ENCODE measurements at regions not wholly inside any gene's neighbourhood (a gene's known extent, or its start where the extent isn't known, plus 50 kb on each side); places are given as distances from the start of the nearest gene placed in this dataset.

DNA sequence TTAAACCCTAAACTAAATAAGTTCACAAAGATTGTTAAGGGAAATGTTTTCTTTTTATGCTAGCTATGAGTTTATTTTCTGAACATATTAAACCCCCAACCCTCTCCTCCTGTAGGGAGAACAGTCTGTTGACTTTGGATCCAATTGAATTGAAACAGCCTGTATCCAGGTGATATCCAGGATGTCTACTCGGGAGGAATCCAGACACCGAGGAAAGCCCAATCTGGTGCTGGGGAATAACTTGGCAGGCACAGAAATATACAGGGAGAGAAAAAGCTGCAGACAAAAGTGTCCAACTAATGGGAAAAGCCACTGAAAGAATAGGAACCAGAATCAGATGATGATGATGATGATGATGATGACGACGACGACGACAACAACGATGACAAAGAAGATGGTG is 93.9 kb upstream of the API5 start:
- TF ChIP-seq, protein P1, sequence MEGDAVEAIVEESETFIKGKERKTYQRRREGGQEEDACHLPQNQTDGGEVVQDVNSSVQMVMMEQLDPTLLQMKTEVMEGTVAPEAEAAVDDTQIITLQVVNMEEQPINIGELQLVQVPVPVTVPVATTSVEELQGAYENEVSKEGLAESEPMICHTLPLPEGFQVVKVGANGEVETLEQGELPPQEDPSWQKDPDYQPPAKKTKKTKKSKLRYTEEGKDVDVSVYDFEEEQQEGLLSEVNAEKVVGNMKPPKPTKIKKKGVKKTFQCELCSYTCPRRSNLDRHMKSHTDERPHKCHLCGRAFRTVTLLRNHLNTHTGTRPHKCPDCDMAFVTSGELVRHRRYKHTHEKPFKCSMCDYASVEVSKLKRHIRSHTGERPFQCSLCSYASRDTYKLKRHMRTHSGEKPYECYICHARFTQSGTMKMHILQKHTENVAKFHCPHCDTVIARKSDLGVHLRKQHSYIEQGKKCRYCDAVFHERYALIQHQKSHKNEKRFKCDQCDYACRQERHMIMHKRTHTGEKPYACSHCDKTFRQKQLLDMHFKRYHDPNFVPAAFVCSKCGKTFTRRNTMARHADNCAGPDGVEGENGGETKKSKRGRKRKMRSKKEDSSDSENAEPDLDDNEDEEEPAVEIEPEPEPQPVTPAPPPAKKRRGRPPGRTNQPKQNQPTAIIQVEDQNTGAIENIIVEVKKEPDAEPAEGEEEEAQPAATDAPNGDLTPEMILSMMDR (IDR thresholded peaks at IDR 0.05) = no peak
- TF ChIP-seq POLR2A (IDR thresholded peaks at IDR 0.05; ENCODE audit: low read depth) (no peak), EP300 (IDR thresholded peaks at IDR 0.05) (no peak), POLR2AphosphoS5 (IDR thresholded peaks at IDR 0.05) (no peak)

Measured in esophagus muscularis mucosa (tissue), 4 donors.